ENCODE measurements at regions not wholly inside any gene's neighbourhood (a gene's known extent, or its start where the extent isn't known, plus 50 kb on each side); places are given as distances from the start of the nearest gene placed in this dataset.

DNA sequence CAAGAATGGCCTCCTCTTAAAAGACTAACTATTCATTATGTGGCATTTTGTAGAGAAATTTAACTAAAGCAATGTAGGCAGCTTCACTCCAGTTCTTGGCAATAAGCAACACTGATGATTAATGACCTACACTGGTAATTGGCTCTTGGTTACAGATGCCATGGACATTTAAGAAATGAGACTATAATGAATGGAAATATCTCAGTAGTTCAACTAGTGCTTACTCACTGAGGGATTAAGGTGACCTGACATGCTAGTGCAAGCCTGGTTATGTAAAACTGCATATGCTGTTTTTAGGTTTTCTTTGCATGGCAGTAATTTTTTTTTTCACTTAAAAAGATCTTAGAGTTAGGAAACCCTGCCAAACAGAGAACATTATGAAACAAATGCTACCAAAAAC, 152.7 kb upstream of the AADAT start:
- no peak for ATAC-seq (replicated peaks in 1 of 4)
- peaks cover 5 to 9% (median 8%) of the 10 kb centered on the region in 3 donors for H3K9me3 Mint-ChIP-seq

DNA sequence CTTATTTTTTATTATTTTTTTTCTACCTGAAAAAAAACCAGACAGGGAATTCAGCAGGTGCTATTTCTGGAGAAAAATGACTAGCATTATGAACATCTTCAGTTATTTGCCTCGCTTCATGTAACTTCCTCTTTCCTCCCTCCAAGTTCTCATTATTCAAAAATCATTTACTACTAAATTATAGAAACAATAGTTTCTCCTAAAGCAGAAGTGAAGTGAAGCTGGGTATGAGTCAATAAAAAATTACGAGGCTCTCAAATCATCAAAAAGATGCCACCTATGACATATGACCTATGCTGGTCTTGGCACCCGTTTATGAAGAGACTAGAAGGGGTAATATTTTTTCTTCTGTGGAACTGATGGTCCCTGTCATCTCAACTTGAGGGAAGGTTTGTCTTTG, 145.0 kb upstream of the AADAT start:
- ATAC-seq (replicated peaks in 1 of 4) (no peak), DNase-seq (no peak)
- POLR2A ChIA-PET, result no interaction called here
- no peaks in the 10 kb centered on the region for H3K4me1 Mint-ChIP-seq
- H3K27ac Mint-ChIP-seq, result no peak overlapping the region
- H3K27me3 ChIP-seq (replicated peaks in 1 of 2; ENCODE audit: control insufficient read depth in 2 of 2, extremely low read depth in 1 of 2, insufficient read depth in 2 of 2, low read length in 1 of 2), result no peaks in the 10 kb centered on the region
- no peak overlapping the region for H3K27ac ChIP-seq (ENCODE audit: low read length)
- CTCF ChIA-PET, result interaction anchor here in 1 of 2 donors (0.7 kb wide), 1 partner anchor 467 kb away, joined by 3 read pairs; no protein-coding TSS in a partner anchor
- H3K4me1 ChIP-seq (ENCODE audit: control insufficient read depth in 1 of 2, extremely low read depth in 1 of 2, insufficient read depth in 2 of 2, low read length in 2 of 2), result no peaks in the 10 kb centered on the region
- H3K9me3 ChIP-seq, result no peaks in the 10 kb centered on the region
- no peaks in the 10 kb centered on the region for H3K36me3 ChIP-seq (ENCODE audit: control insufficient read depth in 2 of 2, extremely low read depth in 1 of 2, insufficient read depth in 1 of 2, low read length in 1 of 2)
- no CpG with 5 or more reads among the region's 3 CpGs for WGBS (ENCODE audit: insufficient coverage)
- H3K9me3 Mint-ChIP-seq, result peaks cover 0 to 3% (median 3%) of the 10 kb centered on the region in 3 donors
- H3K27me3 Mint-ChIP-seq, result no peaks in the 10 kb centered on the region
- no peaks in the 10 kb centered on the region for H3K36me3 Mint-ChIP-seq
- no peak overlapping the region for H3K4me3 ChIP-seq (ENCODE audit: control insufficient read depth in 1 of 2, extremely low read depth in 1 of 2, low read length in 1 of 2)
- H3K4me3 Mint-ChIP-seq, result no peak overlapping the region

More for the DNA sequence above, 152.7 kb upstream of the AADAT start:
- Histone ChIP-seq H3K4me3 (ENCODE audit: control insufficient read depth in 1 of 2, extremely low read depth in 1 of 2, low read length in 1 of 2) (no peak overlapping the region), H3K9me3 (no peaks in the 10 kb centered on the region), H3K4me1 (ENCODE audit: control insufficient read depth in 1 of 2, extremely low read depth in 1 of 2, insufficient read depth in 2 of 2, low read length in 2 of 2) (no peaks in the 10 kb centered on the region), H3K27me3 (replicated peaks in 1 of 2; ENCODE audit: control insufficient read depth in 2 of 2, extremely low read depth in 1 of 2, insufficient read depth in 2 of 2, low read length in 1 of 2) (no peaks in the 10 kb centered on the region), H3K36me3 (ENCODE audit: control insufficient read depth in 2 of 2, extremely low read depth in 1 of 2, insufficient read depth in 1 of 2, low read length in 1 of 2) (no peaks in the 10 kb centered on the region), H3K27ac (ENCODE audit: low read length) (no peak overlapping the region)
- ChIA-PET CTCF (no interaction called here), POLR2A (no interaction called here)
- H3K27me3 Mint-ChIP-seq, result peaks cover 0 to 1% of the 10 kb centered on the region in 2 donors
- no peaks in the 10 kb centered on the region for H3K36me3 Mint-ChIP-seq
- no peak overlapping the region for H3K4me3 Mint-ChIP-seq
- H3K4me1 Mint-ChIP-seq, result no peaks in the 10 kb centered on the region
- H3K27ac Mint-ChIP-seq, result no peak overlapping the region
- DNase-seq, result no peak

DNA sequence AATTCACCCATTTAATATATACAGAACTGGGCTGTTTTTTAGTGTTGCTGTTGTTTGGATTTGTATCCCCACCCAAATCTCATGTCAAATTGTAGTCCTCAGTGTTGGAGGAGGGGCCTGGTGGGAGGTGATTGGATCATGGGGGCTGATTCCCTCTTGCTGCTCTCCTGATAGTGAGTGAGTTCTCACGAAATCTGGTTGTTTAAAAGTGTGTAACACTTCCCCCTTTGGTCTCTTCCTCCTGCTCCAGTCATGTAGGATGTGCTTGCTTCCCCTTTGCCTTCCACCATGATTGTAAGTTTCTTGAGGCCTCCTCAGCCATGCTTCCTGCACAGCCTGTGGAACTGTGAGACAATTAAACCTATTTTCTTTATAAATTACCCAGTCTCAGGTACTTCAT, 141.6 kb upstream of the AADAT start:
- no peaks in the 10 kb centered on the region for H3K36me3 Mint-ChIP-seq
- Histone ChIP-seq H3K9me3 (no peaks in the 10 kb centered on the region), H3K27ac (ENCODE audit: low read length) (no peak overlapping the region), H3K4me3 (ENCODE audit: control insufficient read depth in 1 of 2, extremely low read depth in 1 of 2, low read length in 1 of 2) (no peak overlapping the region), H3K36me3 (ENCODE audit: control insufficient read depth in 2 of 2, extremely low read depth in 1 of 2, insufficient read depth in 1 of 2, low read length in 1 of 2) (no peaks in the 10 kb centered on the region), H3K27me3 (replicated peaks in 1 of 2; ENCODE audit: control insufficient read depth in 2 of 2, extremely low read depth in 1 of 2, insufficient read depth in 2 of 2, low read length in 1 of 2) (no peaks in the 10 kb centered on the region), H3K4me1 (ENCODE audit: control insufficient read depth in 1 of 2, extremely low read depth in 1 of 2, insufficient read depth in 2 of 2, low read length in 2 of 2) (no peaks in the 10 kb centered on the region)
- no peaks in the 10 kb centered on the region for H3K4me1 Mint-ChIP-seq
- ChIA-PET POLR2A (no interaction called here), CTCF (no interaction called here)
- ATAC-seq (replicated peaks in 1 of 4) (no peak), DNase-seq (no peak)
- no CpG with 5 or more reads among the region's 1 CpG for WGBS (ENCODE audit: insufficient coverage)
- H3K27ac Mint-ChIP-seq, result no peak overlapping the region
- H3K9me3 Mint-ChIP-seq, result no peaks in the 10 kb centered on the region
- H3K4me3 Mint-ChIP-seq, result no peak overlapping the region
- H3K27me3 Mint-ChIP-seq, result no peaks in the 10 kb centered on the region

DNA sequence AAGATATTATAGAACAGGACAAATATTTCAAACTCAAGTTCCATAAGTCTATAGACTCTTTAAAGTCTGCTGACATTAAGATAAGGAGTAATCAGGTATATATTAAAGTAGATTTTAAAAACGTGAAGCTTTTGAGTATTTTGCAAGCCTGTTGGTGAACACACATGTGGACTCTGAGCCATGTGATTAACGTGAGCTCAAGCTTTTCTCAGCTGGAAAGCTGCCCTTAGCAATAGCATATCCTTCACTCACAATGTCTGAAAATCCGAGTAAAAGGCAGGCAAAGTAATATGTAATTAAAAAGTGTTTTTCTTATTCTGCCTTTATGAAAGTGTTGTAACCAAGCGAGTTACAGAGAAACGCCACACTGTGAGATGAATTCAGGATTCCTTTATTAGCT, 140.5 kb upstream of the AADAT start:
- POLR2A ChIA-PET, result no interaction called here

DNA sequence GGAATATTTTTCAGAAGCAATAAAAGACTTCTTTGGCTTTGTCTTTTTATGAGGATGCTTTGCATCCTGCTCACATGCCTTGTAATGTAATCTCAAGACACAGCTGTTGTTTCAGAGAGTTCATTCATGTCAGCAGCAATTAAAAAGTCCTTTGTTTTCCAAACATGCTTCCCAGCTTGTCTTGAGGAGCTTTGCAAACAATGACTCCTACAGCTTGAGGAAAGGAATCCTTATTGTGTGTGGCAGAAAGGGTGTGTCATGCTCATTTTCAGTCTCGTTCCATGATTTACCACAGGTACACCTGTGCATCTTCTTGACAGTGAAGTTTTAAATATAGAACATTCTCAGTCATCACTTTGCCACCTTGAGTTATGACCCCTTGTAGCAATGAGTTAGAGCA, 139.2 kb upstream of the AADAT start:
- WGBS (ENCODE audit: insufficient coverage), result no CpG with 5 or more reads among the region's 1 CpG
- Mint-ChIP-seq H3K36me3 (no peaks in the 10 kb centered on the region), H3K4me3 (no peak overlapping the region), H3K27me3 (no peaks in the 10 kb centered on the region), H3K4me1 (no peaks in the 10 kb centered on the region), H3K9me3 (no peaks in the 10 kb centered on the region), H3K27ac (no peak overlapping the region)
- ChIA-PET CTCF (no interaction called here), POLR2A (no interaction called here)
- Histone ChIP-seq H3K9me3 (no peaks in the 10 kb centered on the region), H3K4me1 (ENCODE audit: control insufficient read depth in 1 of 2, extremely low read depth in 1 of 2, insufficient read depth in 2 of 2, low read length in 2 of 2) (no peaks in the 10 kb centered on the region), H3K27me3 (replicated peaks in 1 of 2; ENCODE audit: control insufficient read depth in 2 of 2, extremely low read depth in 1 of 2, insufficient read depth in 2 of 2, low read length in 1 of 2) (no peaks in the 10 kb centered on the region), H3K4me3 (ENCODE audit: control insufficient read depth in 1 of 2, extremely low read depth in 1 of 2, low read length in 1 of 2) (no peak overlapping the region), H3K36me3 (ENCODE audit: control insufficient read depth in 2 of 2, extremely low read depth in 1 of 2, insufficient read depth in 1 of 2, low read length in 1 of 2) (no peaks in the 10 kb centered on the region), H3K27ac (ENCODE audit: low read length) (no peak overlapping the region)
- no peak for ATAC-seq (replicated peaks in 1 of 4)
- DNase-seq, result no peak

More for the DNA sequence above, 140.5 kb upstream of the AADAT start:
- no peaks in the 10 kb centered on the region for H3K9me3 Mint-ChIP-seq
- CTCF ChIA-PET, result no interaction called here
- no peak overlapping the region for H3K27ac Mint-ChIP-seq
- no peak overlapping the region for H3K27ac ChIP-seq (ENCODE audit: low read length)
- H3K4me3 Mint-ChIP-seq, result no peak overlapping the region
- H3K27me3 ChIP-seq (replicated peaks in 1 of 2; ENCODE audit: control insufficient read depth in 2 of 2, extremely low read depth in 1 of 2, insufficient read depth in 2 of 2, low read length in 1 of 2), result no peaks in the 10 kb centered on the region
- no peaks in the 10 kb centered on the region for H3K4me1 Mint-ChIP-seq
- H3K4me3 ChIP-seq (ENCODE audit: control insufficient read depth in 1 of 2, extremely low read depth in 1 of 2, low read length in 1 of 2), result no peak overlapping the region
- no peaks in the 10 kb centered on the region for H3K4me1 ChIP-seq (ENCODE audit: control insufficient read depth in 1 of 2, extremely low read depth in 1 of 2, insufficient read depth in 2 of 2, low read length in 2 of 2)
- DNase-seq (no peak), ATAC-seq (replicated peaks in 1 of 4) (no peak)
- 77% methylated on average over 2 of the region's 5 CpGs for WGBS (ENCODE audit: insufficient coverage)
- H3K36me3 Mint-ChIP-seq, result no peaks in the 10 kb centered on the region
- no peaks in the 10 kb centered on the region for H3K9me3 ChIP-seq
- H3K36me3 ChIP-seq (ENCODE audit: control insufficient read depth in 2 of 2, extremely low read depth in 1 of 2, insufficient read depth in 1 of 2, low read length in 1 of 2), result no peaks in the 10 kb centered on the region
- H3K27me3 Mint-ChIP-seq, result no peaks in the 10 kb centered on the region

DNA sequence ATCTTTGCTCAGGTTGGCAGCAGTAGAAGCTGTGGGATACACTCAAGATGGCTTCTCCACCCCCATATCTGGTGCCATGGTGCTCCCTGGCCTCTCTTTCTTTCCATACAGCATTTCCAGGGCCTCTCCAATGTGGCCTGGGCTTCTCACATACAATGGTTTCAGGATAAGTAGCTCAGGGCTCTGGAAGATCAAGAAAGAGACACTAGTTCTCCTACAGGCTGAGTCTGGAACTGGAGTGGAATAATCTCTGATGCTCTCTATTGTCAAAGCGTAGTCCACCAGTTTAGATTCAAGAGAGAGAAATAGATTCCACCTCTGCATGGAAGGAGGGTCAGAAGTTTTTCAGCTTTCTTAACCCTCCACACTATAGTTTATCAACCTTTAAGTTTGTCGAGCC, 138.2 kb upstream of the AADAT start:
- Histone ChIP-seq H3K36me3 (ENCODE audit: control insufficient read depth in 2 of 2, extremely low read depth in 1 of 2, insufficient read depth in 1 of 2, low read length in 1 of 2) (no peaks in the 10 kb centered on the region), H3K9me3 (no peaks in the 10 kb centered on the region), H3K27ac (ENCODE audit: low read length) (no peak overlapping the region), H3K4me3 (ENCODE audit: control insufficient read depth in 1 of 2, extremely low read depth in 1 of 2, low read length in 1 of 2) (no peak overlapping the region), H3K4me1 (ENCODE audit: control insufficient read depth in 1 of 2, extremely low read depth in 1 of 2, insufficient read depth in 2 of 2, low read length in 2 of 2) (no peaks in the 10 kb centered on the region), H3K27me3 (replicated peaks in 1 of 2; ENCODE audit: control insufficient read depth in 2 of 2, extremely low read depth in 1 of 2, insufficient read depth in 2 of 2, low read length in 1 of 2) (no peaks in the 10 kb centered on the region)
- ChIA-PET CTCF (no interaction called here), POLR2A (no interaction called here)
- no CpG with 5 or more reads among the region's 2 CpGs for whole genome bisulfite sequencing (ENCODE audit: insufficient coverage)
- Mint-ChIP-seq H3K9me3 (no peaks in the 10 kb centered on the region), H3K27me3 (no peaks in the 10 kb centered on the region), H3K27ac (no peak overlapping the region), H3K36me3 (no peaks in the 10 kb centered on the region), H3K4me3 (no peak overlapping the region), H3K4me1 (no peaks in the 10 kb centered on the region)
- DNase-seq, result no peak
- no peak for ATAC-seq (replicated peaks in 1 of 4)

DNA sequence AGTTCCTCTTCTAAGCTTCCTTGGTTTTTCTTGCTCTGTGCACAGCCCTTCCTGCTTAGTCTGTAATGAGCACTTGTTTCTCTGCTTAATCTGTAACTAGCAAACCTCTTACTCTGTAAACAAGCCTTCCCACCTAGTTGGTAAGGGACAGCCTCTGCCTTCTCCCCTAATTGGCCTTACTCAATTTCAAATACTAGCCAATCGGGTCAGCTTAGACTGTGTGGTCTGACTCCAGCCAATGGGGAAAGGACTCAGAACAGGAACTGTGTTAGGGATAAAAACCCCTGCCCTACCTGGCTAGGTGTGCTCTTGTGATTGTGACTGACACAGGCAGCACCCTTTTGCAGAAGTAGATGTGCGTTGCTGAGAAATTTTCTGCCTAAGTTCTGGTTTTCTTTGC, 136.5 kb upstream of the AADAT start:
- ChIA-PET POLR2A (no interaction called here), CTCF (no interaction called here)
- H3K27me3 Mint-ChIP-seq, result no peaks in the 10 kb centered on the region
- no peak overlapping the region for H3K4me3 ChIP-seq (ENCODE audit: control insufficient read depth in 1 of 2, extremely low read depth in 1 of 2, low read length in 1 of 2)
- H3K36me3 Mint-ChIP-seq, result no peaks in the 10 kb centered on the region
- H3K4me1 ChIP-seq (ENCODE audit: control insufficient read depth in 1 of 2, extremely low read depth in 1 of 2, insufficient read depth in 2 of 2, low read length in 2 of 2), result no peaks in the 10 kb centered on the region
- H3K9me3 ChIP-seq, result no peaks in the 10 kb centered on the region
- H3K4me1 Mint-ChIP-seq, result no peaks in the 10 kb centered on the region
- DNase-seq, result no peak
- no peak overlapping the region for H3K27ac ChIP-seq (ENCODE audit: low read length)
- H3K36me3 ChIP-seq (ENCODE audit: control insufficient read depth in 2 of 2, extremely low read depth in 1 of 2, insufficient read depth in 1 of 2, low read length in 1 of 2), result no peaks in the 10 kb centered on the region
- peaks cover 0 to 5% (median 0%) of the 10 kb centered on the region in 3 donors for H3K9me3 Mint-ChIP-seq
- no peak for ATAC-seq (replicated peaks in 1 of 4)
- H3K27ac Mint-ChIP-seq, result no peak overlapping the region
- H3K27me3 ChIP-seq (replicated peaks in 1 of 2; ENCODE audit: control insufficient read depth in 2 of 2, extremely low read depth in 1 of 2, insufficient read depth in 2 of 2, low read length in 1 of 2), result no peaks in the 10 kb centered on the region
- H3K4me3 Mint-ChIP-seq, result no peak overlapping the region
- 33% methylated on average over 1 of the region's 2 CpGs for WGBS (ENCODE audit: insufficient coverage)

All from T-cell (primary cell).